HG02840 (cell line): ENCODE measurements at regions not wholly inside any gene's neighbourhood (a gene's known extent, or its start where the extent isn't known, plus 50 kb on each side); places are given as distances from the start of the nearest gene placed in this dataset.

ENCODE experiments used
- ATAC-seq: cut with Tn5 transposase; IDR thresholded peaks from one replicate; pipeline ENCODE4 v1.9.1; 2021; ENCODE audit warnings: mild to moderate bottlenecking, moderate library complexity, moderate number of reproducible peaks; ENCODE audit not compliant: unreplicated experiment, low FRiP score

GRCh38 chr3:106204160-106204868, 335.5 kb upstream of the CBLB start:
- ATAC-seq = no peak

DNA sequence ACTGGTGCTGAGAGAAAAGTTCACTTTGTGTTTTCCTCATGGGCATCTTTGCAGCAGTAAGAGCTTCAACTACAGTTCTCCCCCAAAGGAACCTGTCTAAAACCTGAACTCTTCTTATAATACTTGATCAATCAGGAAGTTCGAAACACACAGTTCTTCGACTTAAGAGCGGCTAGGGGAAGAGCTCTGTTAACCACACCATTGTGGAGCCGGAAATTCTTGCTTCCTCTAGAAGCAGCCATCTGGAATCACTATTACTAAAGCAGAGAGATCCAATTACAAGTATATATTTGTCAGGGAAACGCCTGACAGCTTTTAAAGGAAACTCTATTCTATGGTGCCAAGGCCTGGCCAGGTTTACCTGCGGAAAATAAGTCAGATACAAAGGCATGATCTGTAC, 337.3 kb upstream of the CBLB start:
- peak; percentile 76 for ATAC-seq

GRCh38 chr3:106206613-106207012, 337.8 kb upstream of the CBLB start:
- no peak for ATAC-seq

GRCh38 chr3:106208251-106208650, 339.4 kb upstream of the CBLB start:
- no peak for ATAC-seq

GRCh38 chr3:106208967-106209366, 340.2 kb upstream of the CBLB start:
- no peak for ATAC-seq

DNA sequence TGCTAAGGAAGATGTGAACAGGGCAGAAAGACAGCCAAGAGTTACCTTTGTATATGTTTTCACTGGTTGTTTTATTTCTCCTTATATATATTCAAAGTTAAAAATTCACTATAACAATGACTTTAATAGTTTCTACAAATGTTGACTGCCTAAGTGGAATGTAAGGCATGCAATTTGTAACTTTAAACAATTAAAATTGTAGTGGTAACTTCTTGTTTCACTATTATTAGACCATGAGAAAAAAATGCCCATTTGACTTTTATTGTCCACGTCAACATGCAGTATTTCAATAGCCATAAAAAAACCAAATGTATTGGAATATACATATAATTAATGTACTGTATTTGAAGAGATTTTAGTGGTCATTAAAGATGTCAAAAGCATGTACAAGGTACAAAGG, 340.7 kb upstream of the CBLB start:
- no peak for ATAC-seq

- no peak for ATAC-seq
These were observed 342.1 kb upstream of the CBLB start for GRCh38 chr3:106210923-106211322.

DNA sequence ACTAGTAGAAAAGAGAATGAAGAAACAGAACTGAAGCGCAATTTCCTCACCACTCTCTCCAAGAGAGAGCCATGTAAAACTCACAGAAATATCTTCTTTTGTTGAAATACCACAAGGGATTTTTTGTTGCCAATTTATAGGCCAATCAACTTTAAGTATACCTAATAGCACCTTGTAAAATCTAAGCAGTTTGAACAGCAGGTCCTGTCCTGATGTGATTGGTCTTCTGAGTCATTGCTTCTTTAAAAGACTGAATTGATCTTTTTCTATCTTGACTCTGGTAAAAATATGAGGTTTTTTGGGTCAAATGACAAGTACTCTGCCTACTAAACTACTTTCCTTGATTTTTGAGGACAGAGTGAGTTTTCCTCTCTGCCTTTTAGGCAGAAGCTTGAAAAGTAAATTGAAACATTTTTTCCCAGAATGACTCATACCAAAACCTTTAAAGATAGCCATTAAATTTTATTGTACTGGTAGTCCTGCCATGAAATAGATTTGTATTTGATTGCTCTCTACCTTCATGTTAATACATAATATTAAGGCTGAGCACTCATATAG, 343.9 kb upstream of the CBLB start:
- no peak for ATAC-seq

DNA sequence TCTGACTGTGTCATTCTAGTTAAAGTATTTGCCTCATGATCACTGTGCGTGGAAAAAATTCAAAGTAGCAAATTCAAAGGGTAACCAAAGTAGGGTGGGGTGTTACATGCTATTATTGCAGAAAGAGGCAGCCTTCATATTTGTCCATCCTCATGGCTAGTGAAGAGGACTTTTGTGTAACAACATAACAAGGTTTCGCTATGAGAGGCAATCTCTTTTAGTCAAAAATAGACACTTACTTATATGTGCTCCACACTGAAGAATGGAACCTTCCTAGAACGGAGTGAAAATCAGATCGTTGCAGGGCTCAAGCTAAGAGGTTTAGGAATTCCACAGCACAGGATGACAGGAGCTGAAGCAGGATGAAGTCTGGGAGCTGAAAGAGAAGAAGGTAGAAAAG, 345.1 kb upstream of the CBLB start:
- no peak for ATAC-seq

- ATAC-seq = no peak
These were observed 345.8 kb upstream of the CBLB start for GRCh38 chr3:106214641-106215040.

- ATAC-seq = no peak
These were observed 346.2 kb upstream of the CBLB start for GRCh38 chr3:106215047-106215446.

- ATAC-seq = no peak
These were observed 348.9 kb upstream of the CBLB start for GRCh38 chr3:106217745-106218144.

DNA sequence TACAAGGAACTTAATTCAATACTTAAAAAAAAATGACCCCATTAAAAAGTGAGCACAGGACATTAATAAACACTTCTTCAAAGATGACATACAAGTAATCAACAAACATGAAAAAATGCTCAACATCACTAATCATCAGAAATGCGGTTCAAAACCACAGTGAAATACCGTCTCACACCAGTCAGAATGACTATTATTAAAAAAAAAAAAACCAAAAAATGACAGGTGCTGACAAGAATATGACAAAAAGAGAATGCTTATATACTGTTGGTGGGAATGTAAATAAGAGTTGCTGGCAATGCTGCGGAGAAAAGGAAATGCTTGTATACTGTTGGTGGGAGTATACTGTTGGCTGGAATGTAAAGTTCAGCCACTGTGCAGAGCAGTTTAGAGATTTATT, 358.3 kb upstream of the CBLB start:
- no peak for ATAC-seq

GRCh38 chr3:106228271-106228670, 359.5 kb upstream of the CBLB start:
- ATAC-seq = no peak

GRCh38 chr3:106229495-106230278, 360.9 kb upstream of the CBLB start:
- ATAC-seq = no peak

GRCh38 chr3:106231086-106231485, 362.3 kb upstream of the CBLB start:
- no peak for ATAC-seq

DNA sequence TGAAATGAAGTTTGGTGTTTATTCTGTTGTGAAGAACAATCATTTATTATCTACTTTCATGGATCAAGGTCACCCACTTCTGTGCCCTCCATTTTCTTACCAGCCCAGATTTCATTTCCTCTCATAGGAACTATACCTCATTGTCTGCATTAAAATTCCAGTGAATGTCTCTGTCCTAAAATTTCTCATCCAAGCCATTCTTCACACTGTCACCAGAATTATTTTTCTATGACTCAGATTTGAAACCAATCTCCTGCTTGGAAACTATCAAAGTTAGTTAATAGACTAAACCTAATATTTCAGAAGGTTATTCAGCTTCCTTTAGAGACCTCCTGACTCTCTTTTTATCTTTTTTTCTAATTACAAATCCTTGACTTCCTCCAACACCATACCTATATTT, 364.1 kb upstream of the CBLB start:
- ATAC-seq = no peak

DNA sequence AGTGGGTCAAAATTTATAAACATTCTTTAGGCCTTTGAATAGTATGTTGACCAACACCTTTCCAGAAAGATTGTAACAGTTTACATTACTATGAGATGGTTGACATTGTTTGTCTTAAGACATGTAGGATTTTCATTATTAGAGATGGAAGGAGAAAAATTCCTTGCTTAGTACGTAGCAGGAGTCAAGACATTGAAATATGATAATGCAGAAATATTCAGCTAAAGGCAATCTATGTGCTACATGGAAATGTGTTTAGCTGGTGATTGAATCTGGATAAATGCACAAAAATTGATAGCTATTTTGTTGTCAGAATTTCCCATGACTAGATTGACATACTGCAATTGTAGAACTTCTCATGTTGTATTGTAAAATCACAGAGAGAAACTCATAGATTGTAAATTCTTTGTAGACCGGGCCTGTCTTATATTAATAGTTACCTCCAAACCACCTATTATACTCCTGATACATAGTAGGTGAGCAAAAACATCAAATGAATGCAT, 370.4 kb upstream of the CBLB start:
- ATAC-seq = no peak

GRCh38 chr3:106241593-106241992, 372.8 kb upstream of the CBLB start:
- no peak for ATAC-seq

- no peak for ATAC-seq
These were observed 374.0 kb upstream of the CBLB start for GRCh38 chr3:106242781-106243180.

- ATAC-seq = no peak
These were observed 376.6 kb upstream of the CBLB start for GRCh38 chr3:106245400-106245799.
